HG02571 (cell line): ENCODE measurements at regions not wholly inside any gene's neighbourhood (a gene's known extent, or its start where the extent isn't known, plus 50 kb on each side); places are given as distances from the start of the nearest gene placed in this dataset.

Source experiments
- ATAC-seq: cut with Tn5 transposase; IDR thresholded peaks from one replicate; pipeline ENCODE4 v1.9.1; 2021; ENCODE audit warnings: mild to moderate bottlenecking, moderate library complexity; ENCODE audit not compliant: unreplicated experiment

- ATAC-seq: no peak
Observed at GRCh38 chr13:22263185-22263584, 592.3 kb downstream of the FGF9 start.

- ATAC-seq: no peak
Observed at GRCh38 chr13:22265563-22265962, 594.7 kb downstream of the FGF9 start.

- ATAC-seq: no peak
Observed at GRCh38 chr13:22270881-22271280, 600.0 kb downstream of the FGF9 start.

GRCh38 chr13:22271903-22272302 is 601.0 kb downstream of the FGF9 start:
- no peak for ATAC-seq

GRCh38 chr13:22275393-22275792 is 604.5 kb downstream of the FGF9 start:
- no peak for ATAC-seq

GRCh38 chr13:22276616-22277015 is 605.7 kb downstream of the FGF9 start:
- ATAC-seq: no peak

GRCh38 chr13:22278336-22278929 is 607.6 kb downstream of the FGF9 start:
- no peak for ATAC-seq

- no peak for ATAC-seq
Observed at GRCh38 chr13:22285867-22286266, 615.0 kb downstream of the FGF9 start.

GRCh38 chr13:22286338-22286737 is 615.5 kb downstream of the FGF9 start:
- no peak for ATAC-seq

GRCh38 chr13:22287343-22287920 is 616.6 kb downstream of the FGF9 start:
- no peak for ATAC-seq

GRCh38 chr13:22288496-22288895 is 617.6 kb downstream of the FGF9 start:
- no peak for ATAC-seq

GRCh38 chr13:22289711-22290110 is 618.8 kb downstream of the FGF9 start:
- no peak for ATAC-seq

- no peak for ATAC-seq
Observed at GRCh38 chr13:22298530-22298929, 627.7 kb downstream of the FGF9 start.

GRCh38 chr13:22311734-22312404 is 641.0 kb downstream of the FGF9 start:
- ATAC-seq: no peak

GRCh38 chr13:22312405-22312803 is 641.5 kb downstream of the FGF9 start:
- ATAC-seq: no peak

- ATAC-seq: no peak
Observed at GRCh38 chr13:22316494-22317025, 645.7 kb downstream of the FGF9 start.

GRCh38 chr13:22320991-22321390 is 650.1 kb downstream of the FGF9 start:
- no peak for ATAC-seq

- no peak for ATAC-seq
Observed at GRCh38 chr13:22325761-22326160, 654.9 kb downstream of the FGF9 start.

GRCh38 chr13:22332416-22332815 is 661.5 kb downstream of the FGF9 start:
- no peak for ATAC-seq

- no peak for ATAC-seq
Observed at GRCh38 chr13:22336460-22336859, 665.6 kb downstream of the FGF9 start.

- ATAC-seq: no peak
Observed at GRCh38 chr13:22357132-22357531, 686.3 kb downstream of the FGF9 start.

- no peak for ATAC-seq
Observed at GRCh38 chr13:22369090-22369489, 698.2 kb downstream of the FGF9 start.
